Urinary bladder (tissue), 3 donors: ENCODE measurements at regions not wholly inside any gene's neighbourhood (a gene's known extent, or its start where the extent isn't known, plus 50 kb on each side); places are given as distances from the start of the nearest gene placed in this dataset.

Experiments
- DNase-seq: peaks from one replicate; pipeline ENCODE4 v3.0.0-alpha.2; 2015; ENCODE audit errors: extremely low spot score
- H3K27ac ChIP-seq: one replicate; pipeline ENCODE4 v1.5.1; 2013; ENCODE audit warnings: low read depth, mild to moderate bottlenecking, moderate library complexity
- H3K36me3 ChIP-seq: one replicate; pipeline ENCODE4 v1.6.1; 2013; ENCODE audit warnings: mild to moderate bottlenecking, moderate library complexity; ENCODE audit not compliant: insufficient read depth
- H3K4me1 ChIP-seq: one replicate; pipeline ENCODE4 v1.6.1; 2013; ENCODE audit warnings: mild to moderate bottlenecking, moderate library complexity; ENCODE audit not compliant: insufficient read depth
- H3K4me3 ChIP-seq: one replicate; pipeline ENCODE4 v1.5.1; 2013; ENCODE audit warnings: low read depth, low read length
- WGBS: extraction: QIAGEN DNeasy Blood & Tissue Kit; methylation state at CpG from one replicate; pipeline ENCODE4 v1.1.7; 2013; 5-methylcytosine and 5-hydroxymethylcytosine counted together
- donor health status: healthy with polysubstance abuse.
- donor health status: healthy.

DNA sequence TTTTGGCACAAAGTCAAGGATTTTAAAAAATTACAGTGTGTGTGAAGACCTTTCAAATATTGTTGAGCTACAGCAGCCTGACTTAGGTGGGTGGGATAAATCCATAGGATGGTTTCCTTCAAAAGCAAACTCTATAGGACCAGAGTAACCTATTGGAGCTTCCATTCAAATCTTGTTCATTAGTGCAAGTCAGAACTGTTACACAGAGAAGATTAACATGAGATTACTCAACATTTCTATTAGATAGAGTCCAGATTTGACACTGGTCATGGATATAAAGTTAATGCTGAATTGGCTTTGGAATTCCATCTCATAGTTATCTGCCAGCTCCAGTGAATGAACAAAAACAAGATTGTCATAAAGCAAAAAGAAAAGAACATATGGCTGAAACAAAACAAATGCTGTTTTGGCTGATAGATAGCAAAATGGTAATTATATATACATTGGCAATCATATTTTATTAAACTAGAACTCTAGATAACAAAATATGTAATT is 129.6 kb upstream of the SEMA3A start:
- Histone ChIP-seq H3K36me3 (no peaks in the 10 kb centered on the region), H3K4me3 (no peak overlapping the region), H3K4me1 (no peaks in the 10 kb centered on the region), H3K27ac (no peak overlapping the region)
- DNase-seq = no peak

DNA sequence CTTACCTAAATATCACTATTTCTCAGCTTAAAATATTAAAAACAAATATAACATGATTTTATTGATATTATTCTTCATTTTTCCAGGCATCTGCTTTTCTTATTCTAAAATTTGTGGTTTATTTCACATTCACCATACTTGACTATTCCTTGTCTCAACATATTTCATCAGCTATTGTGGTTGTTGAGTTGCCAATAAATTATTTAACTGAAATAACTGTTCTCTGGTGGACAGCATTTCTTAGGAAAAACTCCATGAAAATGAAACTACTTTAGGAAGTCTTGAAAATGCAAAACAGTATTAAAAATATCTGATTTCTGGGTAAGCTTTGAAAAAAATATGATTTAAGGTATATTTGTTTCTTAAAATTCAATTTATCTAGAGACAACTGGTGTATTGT is 122.9 kb upstream of the SEMA3A start:
- Histone ChIP-seq H3K4me1 (no peaks in the 10 kb centered on the region), H3K36me3 (no peaks in the 10 kb centered on the region), H3K27ac (no peak overlapping the region), H3K4me3 (no peak overlapping the region)
- no peak for DNase-seq

DNA sequence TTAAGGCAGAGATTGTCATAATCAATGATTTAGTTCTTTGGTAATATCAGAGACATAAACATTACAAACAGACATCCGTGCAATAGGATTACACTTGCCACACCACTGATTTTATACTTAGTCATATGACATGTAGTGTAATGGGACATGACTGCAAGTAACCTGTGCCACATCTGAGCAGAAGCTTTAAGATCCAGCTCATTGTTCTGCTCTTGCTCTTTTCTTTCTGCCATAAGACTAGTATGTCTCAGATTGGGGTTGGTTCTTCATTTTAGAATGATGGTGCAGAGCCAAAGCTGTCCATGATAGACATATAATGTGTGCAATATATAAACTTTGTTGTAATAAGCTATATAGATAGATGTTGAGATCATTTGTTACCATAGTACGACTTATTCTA is 119.7 kb upstream of the SEMA3A start:
- Histone ChIP-seq H3K4me3 (no peak overlapping the region), H3K4me1 (no peaks in the 10 kb centered on the region), H3K27ac (no peak overlapping the region), H3K36me3 (no peaks in the 10 kb centered on the region)
- 67% methylated on average over 2 of the region's 2 CpGs for WGBS
- no peak for DNase-seq

DNA sequence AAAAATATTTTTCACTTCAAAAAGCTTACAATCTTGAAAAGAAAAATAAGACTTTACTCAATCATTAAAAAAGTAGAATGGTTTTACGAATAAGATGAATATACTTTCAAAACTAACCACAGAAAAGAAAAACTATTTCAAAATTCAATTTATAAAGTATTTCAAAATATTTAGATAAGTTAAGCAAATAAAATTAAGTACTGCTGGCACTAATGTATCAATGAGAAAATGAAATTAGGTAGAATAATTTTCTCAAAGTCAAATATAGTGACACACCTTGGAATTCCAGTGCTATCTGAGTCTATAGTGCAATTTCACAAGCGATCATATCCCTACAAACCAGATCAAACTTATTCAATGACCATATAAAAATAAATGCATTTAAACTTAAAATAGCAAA is 109.8 kb upstream of the SEMA3A start:
- no peaks in the 10 kb centered on the region for H3K36me3 ChIP-seq
- no peak overlapping the region for H3K27ac ChIP-seq
- H3K4me1 ChIP-seq = no peaks in the 10 kb centered on the region
- H3K4me3 ChIP-seq = no peak overlapping the region
- 92% methylated on average over 2 of the region's 2 CpGs for WGBS
- DNase-seq = no peak

DNA sequence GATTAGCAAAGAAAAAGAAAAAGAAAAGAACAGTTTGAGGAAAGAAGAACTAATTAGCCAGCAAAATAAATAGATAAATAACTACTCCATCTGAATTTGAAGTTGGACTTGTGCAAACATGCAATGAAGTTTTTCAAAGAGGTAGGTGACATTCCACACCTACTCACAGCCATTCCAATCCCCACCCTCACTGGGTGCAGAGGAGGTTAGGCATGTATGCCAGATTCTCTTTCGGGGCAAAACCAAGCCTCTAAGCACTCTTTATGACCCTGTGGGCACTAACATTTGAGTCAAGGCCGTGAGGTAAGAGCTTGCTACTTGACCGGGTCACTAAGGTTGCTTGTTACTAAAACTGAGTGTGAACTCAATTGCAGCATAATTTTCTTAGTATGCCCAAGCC is 108.4 kb upstream of the SEMA3A start:
- Histone ChIP-seq H3K4me1 (no peaks in the 10 kb centered on the region), H3K27ac (no peak overlapping the region), H3K4me3 (no peak overlapping the region), H3K36me3 (no peaks in the 10 kb centered on the region)
- WGBS = 86% methylated on average over 3 of the region's 3 CpGs
- DNase-seq = no peak

DNA sequence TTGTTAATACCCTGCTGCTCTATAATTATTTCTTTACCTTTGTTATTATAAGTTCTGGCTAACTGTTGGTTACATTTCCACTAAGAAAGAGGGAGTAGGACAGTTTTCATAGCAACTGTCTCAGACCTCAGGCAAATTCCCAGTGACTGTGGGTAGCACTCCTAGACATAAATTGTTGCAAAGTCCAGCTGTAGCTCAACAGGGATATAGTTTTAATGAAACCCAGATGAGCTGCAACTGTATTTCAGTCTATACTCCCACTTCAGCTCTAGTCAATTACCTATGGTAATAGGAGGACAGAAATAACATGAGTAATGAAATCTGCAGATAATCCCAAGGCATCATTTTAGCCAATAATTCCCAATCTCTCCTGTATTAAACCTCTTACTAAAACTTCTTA is 103.0 kb upstream of the SEMA3A start:
- no peak overlapping the region for H3K27ac ChIP-seq
- H3K36me3 ChIP-seq = no peaks in the 10 kb centered on the region
- DNase-seq = no peak
- H3K4me1 ChIP-seq = no peaks in the 10 kb centered on the region
- no peak overlapping the region for H3K4me3 ChIP-seq

DNA sequence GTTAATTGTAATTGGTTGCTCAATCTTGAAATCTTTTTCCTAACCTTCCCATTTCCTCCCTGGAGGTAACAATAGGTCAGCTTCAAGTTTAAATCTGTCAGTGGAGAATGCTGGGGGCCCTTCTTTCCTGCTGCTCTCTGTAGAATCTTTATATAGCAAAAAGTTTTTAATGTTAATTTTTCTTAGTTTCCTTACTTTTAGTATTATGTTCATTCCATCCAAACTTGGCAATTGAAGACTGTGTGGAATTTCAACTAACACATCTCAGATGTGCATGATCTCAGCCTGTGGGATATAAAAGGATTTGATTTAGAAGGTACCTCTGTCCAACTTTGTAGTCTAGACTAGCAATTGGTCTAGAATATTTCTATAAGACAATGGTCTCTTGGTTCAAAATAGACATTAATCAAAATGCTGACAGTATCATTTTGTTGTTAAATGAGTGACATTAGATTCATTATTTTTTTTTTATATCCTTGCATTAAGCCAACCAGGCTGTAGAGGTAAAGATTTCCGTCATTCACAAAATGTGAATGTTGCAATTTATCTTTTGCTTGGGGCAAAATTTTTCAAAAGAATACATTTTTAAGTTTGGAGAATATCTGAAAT is 100.4 kb upstream of the SEMA3A start:
- no peak for DNase-seq
- 100% methylated on average over 1 of the region's 1 CpG for WGBS
- no peak overlapping the region for H3K4me3 ChIP-seq
- no peaks in the 10 kb centered on the region for H3K36me3 ChIP-seq
- no peak overlapping the region for H3K27ac ChIP-seq
- no peaks in the 10 kb centered on the region for H3K4me1 ChIP-seq

DNA sequence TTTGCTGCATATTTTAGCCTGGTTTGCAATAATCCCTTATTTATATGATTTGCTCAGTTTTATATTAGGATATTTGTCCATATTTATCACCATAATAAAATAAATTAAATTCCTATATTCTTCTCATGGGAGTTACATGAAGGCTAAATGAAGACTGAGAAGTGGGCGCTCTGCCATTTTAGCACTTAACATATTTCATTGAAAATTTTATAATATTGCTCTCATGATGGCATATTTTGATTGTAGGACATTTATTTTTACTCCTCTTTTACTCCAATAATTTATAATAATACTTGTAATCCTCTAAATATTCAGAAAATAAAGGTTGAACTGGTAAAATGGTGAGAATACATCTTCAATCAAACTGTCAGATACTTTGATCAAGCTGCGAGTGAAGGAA is 99.8 kb upstream of the SEMA3A start:
- no peaks in the 10 kb centered on the region for H3K36me3 ChIP-seq
- no peak for DNase-seq
- over 99% methylated on average over 2 of the region's 2 CpGs for WGBS
- no peak overlapping the region for H3K4me3 ChIP-seq
- no peak overlapping the region for H3K27ac ChIP-seq
- no peaks in the 10 kb centered on the region for H3K4me1 ChIP-seq

DNA sequence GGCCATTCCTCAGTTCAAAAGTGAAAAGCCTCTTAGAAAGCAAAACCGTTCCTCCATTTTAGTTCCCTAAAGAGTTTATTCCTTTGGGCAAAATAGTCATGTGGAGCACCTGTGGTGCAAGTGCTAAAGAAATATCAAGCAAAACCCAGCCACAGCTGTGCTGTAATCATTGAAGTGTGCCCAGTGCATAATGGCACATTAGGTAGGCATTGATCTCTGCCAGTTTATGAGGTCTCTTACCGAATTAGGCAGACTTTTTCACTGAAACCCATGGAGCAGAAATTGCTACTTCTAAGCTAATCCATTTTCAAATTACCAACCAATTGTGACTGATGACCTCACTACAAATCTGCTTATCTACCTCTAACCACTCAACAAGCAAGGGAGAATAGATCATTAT is 97.2 kb upstream of the SEMA3A start:
- Histone ChIP-seq H3K4me1 (no peaks in the 10 kb centered on the region), H3K4me3 (no peak overlapping the region), H3K36me3 (no peaks in the 10 kb centered on the region), H3K27ac (no peak overlapping the region)
- no peak for DNase-seq
- WGBS = 78% methylated on average over 2 of the region's 2 CpGs

DNA sequence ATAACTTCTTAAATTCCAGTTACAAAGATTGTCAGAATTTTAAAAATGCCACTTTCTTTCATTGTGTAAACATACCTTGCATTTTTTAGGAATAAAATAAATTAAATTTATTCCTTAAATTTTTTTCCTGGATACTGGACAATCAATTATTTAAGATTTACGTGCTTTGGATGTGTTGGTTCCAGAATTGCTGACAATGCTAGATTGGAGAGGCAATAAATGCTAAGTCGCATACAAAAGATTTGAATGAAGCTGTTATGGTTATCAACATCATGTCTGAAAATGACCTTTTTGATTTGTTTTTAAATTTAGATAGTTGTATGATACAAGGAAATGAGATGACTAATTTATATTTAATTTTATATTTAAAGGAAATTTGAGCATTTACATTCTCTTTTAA is 89.2 kb upstream of the SEMA3A start:
- no peaks in the 10 kb centered on the region for H3K4me1 ChIP-seq
- no peak overlapping the region for H3K27ac ChIP-seq
- WGBS = 91% methylated on average over 2 of the region's 2 CpGs
- DNase-seq = no peak
- H3K4me3 ChIP-seq = no peak overlapping the region
- no peaks in the 10 kb centered on the region for H3K36me3 ChIP-seq

DNA sequence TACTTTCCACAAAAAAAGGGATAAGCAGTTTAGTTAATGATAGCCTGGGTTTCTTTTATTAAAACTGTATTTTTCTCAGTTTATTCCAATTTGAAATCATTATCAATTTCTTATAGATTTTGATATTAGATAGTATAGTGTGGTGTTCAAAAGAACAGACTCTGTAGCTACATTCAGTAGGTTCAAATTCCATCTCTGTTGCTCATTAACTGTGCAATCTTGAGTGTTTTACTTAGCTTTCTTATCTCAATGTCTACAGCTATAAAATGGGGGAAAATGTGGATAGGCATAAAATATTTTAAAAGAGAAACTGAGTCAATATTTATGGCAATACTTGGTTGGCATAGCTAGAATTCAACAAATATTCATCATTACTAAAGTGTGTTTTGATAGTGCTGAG is 86.9 kb upstream of the SEMA3A start:
- no peak for DNase-seq
- H3K4me3 ChIP-seq = no peak overlapping the region
- H3K36me3 ChIP-seq = no peaks in the 10 kb centered on the region

DNA sequence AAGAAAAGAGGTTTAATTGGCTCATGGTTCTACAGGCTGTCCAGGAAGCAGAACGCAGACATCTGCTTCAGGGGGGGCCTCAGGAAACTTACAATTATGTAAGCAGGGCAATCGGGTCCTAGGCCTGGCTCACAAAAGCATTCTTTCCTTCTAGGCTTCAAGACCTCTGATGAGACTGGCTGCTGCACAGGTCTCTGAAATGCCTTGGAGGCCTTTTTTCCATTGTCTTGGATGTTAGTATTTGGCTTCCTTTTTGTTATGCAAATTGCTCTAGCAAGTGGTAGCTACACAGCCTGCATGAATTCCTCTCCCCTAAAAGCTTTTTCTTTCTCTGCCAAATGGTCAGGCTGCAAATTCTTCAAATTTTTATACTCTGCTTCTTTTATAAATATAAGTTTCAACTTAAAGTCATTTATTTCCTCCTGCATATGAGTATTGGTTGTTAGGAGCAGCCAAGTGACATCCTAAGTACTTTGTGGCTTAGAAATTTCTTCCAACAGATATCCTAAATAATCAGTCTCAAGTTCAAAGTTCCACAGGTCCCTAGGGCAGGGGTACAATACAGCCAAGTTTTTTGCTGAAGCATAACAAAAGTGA is 83.1 kb upstream of the SEMA3A start:
- Histone ChIP-seq H3K4me3 (no peak overlapping the region), H3K36me3 (no peaks in the 10 kb centered on the region), H3K4me1 (no peaks in the 10 kb centered on the region), H3K27ac (no peak overlapping the region)
- DNase-seq = no peak
- 56% methylated on average over 2 of the region's 2 CpGs for WGBS

More for the DNA sequence above, 86.9 kb upstream of the SEMA3A start:
- Histone ChIP-seq H3K4me1 (no peaks in the 10 kb centered on the region), H3K27ac (no peak overlapping the region)

DNA sequence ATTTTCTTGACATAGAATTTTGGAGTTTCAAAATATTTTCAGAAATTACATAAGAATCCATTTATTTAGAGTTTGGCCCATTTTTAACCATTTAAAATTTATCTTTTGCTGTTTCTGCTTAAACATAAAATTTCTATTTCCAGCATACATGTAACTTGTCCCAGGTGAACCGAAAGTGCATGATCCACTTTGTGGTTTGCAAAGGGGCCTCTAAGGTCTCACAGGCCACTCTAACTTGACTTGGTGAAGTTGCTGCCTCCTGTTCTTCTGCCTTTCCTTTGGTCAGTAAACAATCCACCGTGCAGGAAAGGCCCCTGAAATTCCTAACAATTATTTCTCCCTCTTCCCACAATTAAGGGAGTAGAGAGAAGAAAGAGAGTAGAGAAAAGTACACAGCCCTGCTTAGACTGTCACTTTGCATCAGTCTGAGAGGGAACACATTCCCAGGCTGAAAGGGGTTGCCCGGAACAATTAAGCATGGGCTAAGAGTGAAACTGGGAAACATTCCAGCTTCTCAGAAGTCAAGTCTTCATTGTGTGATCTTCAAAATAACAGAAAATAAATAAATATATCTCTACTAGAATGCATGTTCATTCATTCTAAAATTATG is 79.5 kb upstream of the SEMA3A start:
- no peak for DNase-seq
- H3K36me3 ChIP-seq = no peaks in the 10 kb centered on the region
- 60% methylated on average over 3 of the region's 3 CpGs for WGBS
- no peak overlapping the region for H3K27ac ChIP-seq
- H3K4me3 ChIP-seq = no peak overlapping the region
- no peaks in the 10 kb centered on the region for H3K4me1 ChIP-seq

DNA sequence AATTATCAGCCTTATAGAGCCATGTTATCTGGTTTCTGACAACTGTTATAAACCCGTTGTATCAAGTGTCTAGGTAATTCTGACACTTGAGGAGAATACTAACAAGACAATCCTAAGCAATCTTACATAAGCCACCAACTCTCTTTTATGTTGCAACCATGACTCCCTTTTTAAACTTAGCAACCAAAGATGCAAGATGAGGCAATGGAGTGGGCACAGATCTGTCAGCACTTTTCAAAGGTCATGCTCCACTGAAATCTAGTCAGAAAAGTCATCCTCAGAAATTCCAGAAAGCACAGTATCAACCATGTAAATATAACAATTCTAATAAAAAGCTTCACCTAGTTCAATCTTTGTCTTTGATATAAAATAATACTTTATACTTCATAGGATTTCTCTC is 77.0 kb upstream of the SEMA3A start:
- Histone ChIP-seq H3K4me1 (no peaks in the 10 kb centered on the region), H3K27ac (no peak overlapping the region), H3K36me3 (no peaks in the 10 kb centered on the region), H3K4me3 (no peak overlapping the region)
- DNase-seq = no peak
- WGBS = 57% methylated on average over 1 of the region's 1 CpG
